K562 (cell line): ENCODE measurements at regions not wholly inside any gene's neighbourhood (a gene's known extent, or its start where the extent isn't known, plus 50 kb on each side); places are given as distances from the start of the nearest gene placed in this dataset.
A peak's percentile ranks its signal among the peaks of the same experiment; 100 is the strongest.

Experiments
- ATAC-seq: fragments of 200-7000 bp; cut with Tn5 transposase; 3 replicates; pipeline ENCODE4 v1.9.1; 2020; ENCODE audit warnings: moderate library complexity
- BruUV-seq: library from RNA; stranded (reverse); fragments of 400-500 nt; replicated peaks from 2 replicates; lab custom pipeline; 2021; lab: Mats Ljungman, UMichigan
- CTCF ChIA-PET: fragments of 300-600 bp; formaldehyde crosslinking; extraction: SDS; loops from one replicate; lab custom pipeline; 2021; ENCODE audit warnings: low intra/inter-chr PET ratio; lab: Yijun Ruan, JAX
- POLR2A ChIA-PET: fragments of 300-600, 350-650 bp; sonication (Branson Sonifier 250); formaldehyde crosslinking; extraction: SDS; loops from one replicate; lab custom pipeline; 2021; ENCODE audit warnings: antibody characterized with exemption, inconsistent platforms; lab: Yijun Ruan, JAX
- DNase-seq, 4 experiments: peaks; one replicate each; pipeline versions ENCODE4 v3.0.0 to v3.0.0-alpha.2; 2011 to 2018; ENCODE audit warnings: low spot score in 3 of 4, mixed read lengths in 3 of 4; ENCODE audit errors: extremely low read depth in 1 of 4
- FAIRE-seq: peaks from 2 replicates; lab custom pipeline; 2011; peaks lifted over from hg19 to GRCh38; lab: Jason Lieb, UNC
- H2AFZ ChIP-seq: 2 replicates; pipeline ENCODE4 v1.6.0; 2011; ENCODE audit warnings: low read depth, low read length, control low read depth, inconsistent platforms
- H3K27ac ChIP-seq: fragments of 200-600 bp; 3 replicates; pipeline ENCODE4 v1.8.0; 2011; ENCODE audit warnings: low read depth, mild to moderate bottlenecking, control low read depth, inconsistent platforms, low read length, moderate library complexity, mixed read lengths; ENCODE audit errors: extremely low read depth
- H3K27me3 ChIP-seq, 2 experiments: fragments of 300-600 bp in 1 of 2; 2 replicates in 1 of 2; 3 replicates in 1 of 2; pipeline versions ENCODE4 v1.6.0 to v1.8.0; 2011; ENCODE audit warnings: inconsistent platforms in 2 of 2, low read length in 2 of 2, mild to moderate bottlenecking in 1 of 2, mixed read lengths in 1 of 2, moderate library complexity in 1 of 2; ENCODE audit not compliant: control insufficient read depth in 2 of 2, insufficient read depth in 2 of 2
- H3K36me3 ChIP-seq: fragments of 300-600 bp; 3 replicates; pipeline ENCODE4 v1.8.0; 2011; ENCODE audit warnings: mild to moderate bottlenecking, low read length, inconsistent platforms; ENCODE audit not compliant: control insufficient read depth, insufficient read depth
- H3K4me1 ChIP-seq, 2 experiments: fragments of 200-600 bp in 1 of 2; replicated peaks in 1 of 2; 2 replicates in 1 of 2; 3 replicates in 1 of 2; pipeline versions ENCODE4 v1.5.1 to v1.8.0; 2011; ENCODE audit warnings: inconsistent platforms in 2 of 2, low read length in 2 of 2, mild to moderate bottlenecking in 1 of 2, mixed read lengths in 1 of 2, moderate library complexity in 1 of 2; ENCODE audit not compliant: control insufficient read depth in 2 of 2, insufficient read depth in 2 of 2
- H3K4me2 ChIP-seq: 2 replicates; pipeline ENCODE4 v1.6.1; 2011; ENCODE audit warnings: low read length, control low read depth, inconsistent platforms, mixed read lengths; ENCODE audit not compliant: insufficient read depth
- H3K4me3 ChIP-seq: fragments of 200-600 bp; sonication (generic), shearing (Covaris generic); 2 replicates; pipeline ENCODE4 v1.5.1; 2016; ENCODE audit warnings: control low read depth, inconsistent platforms
- H3K79me2 ChIP-seq: fragments of 200-600 bp; 3 replicates; pipeline ENCODE4 v1.8.0; 2011; ENCODE audit warnings: low read length, inconsistent platforms; ENCODE audit not compliant: control insufficient read depth, insufficient read depth
- H3K9ac ChIP-seq, 2 experiments: 2 replicates each; pipeline versions ENCODE4 v1.6.0 to v1.6.1; 2011; ENCODE audit warnings: low read depth in 2 of 2, low read length in 2 of 2, control low read depth in 1 of 2, inconsistent platforms in 1 of 2, mild to moderate bottlenecking in 1 of 2, mixed read lengths in 1 of 2; ENCODE audit not compliant: insufficient read depth in 1 of 2
- H3K9me1 ChIP-seq: one replicate; pipeline ENCODE4 v1.6.0; 2011; ENCODE audit warnings: inconsistent platforms, mild to moderate bottlenecking, low read length, moderate library complexity; ENCODE audit not compliant: control insufficient read depth, insufficient read depth
- H3K9me3 ChIP-seq: replicated peaks from 2 replicates; pipeline ENCODE4 v1.5.1; 2011; ENCODE audit warnings: low read depth, low read length, inconsistent platforms; ENCODE audit not compliant: control insufficient read depth, insufficient read depth
- H4K20me1 ChIP-seq: replicated peaks from 2 replicates; pipeline ENCODE4 v1.6.1; 2011; ENCODE audit warnings: low read length, inconsistent platforms, mixed read lengths; ENCODE audit not compliant: control insufficient read depth, insufficient read depth
- C11orf30 ChIP-seq: fragments of 450-650 bp; IDR thresholded peaks from 2 replicates; pipeline ENCODE4 v1.6.1; 2016; ENCODE audit warnings: low read depth, mild to moderate bottlenecking
- KLF16 ChIP-seq: IDR thresholded peaks from 2 replicates; pipeline ENCODE4 v1.6.1; 2016; ENCODE audit warnings: antibody characterized with exemption
- MAFF ChIP-seq: IDR thresholded peaks from 2 replicates; pipeline ENCODE4 v1.6.1; 2012; ENCODE audit warnings: low read length, improper control_type of control experiment
- MAFG ChIP-seq: fragments of 450-650 bp; conservative IDR thresholded peaks from 2 replicates; pipeline ENCODE4 v1.6.1; 2016; ENCODE audit warnings: missing genetic modification characterization, missing compliant biosample characterization
- ZNF316 ChIP-seq: fragments of 450-650 bp; IDR thresholded peaks from 2 replicates; pipeline ENCODE4 v1.6.1; 2016
- WGBS: fragments of 100-300 bp; shearing (Covaris generic); methylation state at CpG from one replicate; pipeline ENCODE4 v1.1.6; 2016; ENCODE audit warnings: low coverage, mixed read lengths; ENCODE audit not compliant: insufficient coverage; ENCODE audit errors: missing lambda C conversion rate; 5-methylcytosine and 5-hydroxymethylcytosine counted together
- in situ Hi-C: fragments of 300-500 bp; cut with MboI; formaldehyde crosslinking; loops from 4 replicates; pipeline ENCODE4 v1.15.0; 2018; ENCODE audit warnings: inconsistent platforms, mixed read lengths
- intact Hi-C: fragments of 100-400 bp; cut with micrococcal nuclease; formaldehyde crosslinking; loops from 2 replicates; pipeline ENCODE4 v1.14.2; 2022
- TF ChIP-seq, protein P1 (sequence below), 3 experiments: fragments of 200-800 bp in 1 of 3; sonication (Bioruptor generic) in 1 of 3; sonication (generic) in 1 of 3; formaldehyde crosslinking in 1 of 3; IDR thresholded peaks; 2 replicates each; pipeline versions ENCODE4 v1.6.1 to v1.8.0; 2016 to 2022; ENCODE audit warnings: mild to moderate bottlenecking in 2 of 3, missing compliant biosample characterization in 2 of 3, missing genetic modification characterization in 2 of 3, missing genetic modification reagents in 1 of 3
- TF ChIP-seq, protein P2 (sequence below): fragments of 450-650 bp; IDR thresholded peaks from 2 replicates; pipeline ENCODE4 v1.6.1; 2017; ENCODE audit warnings: mild to moderate bottlenecking, moderate library complexity

DNA sequence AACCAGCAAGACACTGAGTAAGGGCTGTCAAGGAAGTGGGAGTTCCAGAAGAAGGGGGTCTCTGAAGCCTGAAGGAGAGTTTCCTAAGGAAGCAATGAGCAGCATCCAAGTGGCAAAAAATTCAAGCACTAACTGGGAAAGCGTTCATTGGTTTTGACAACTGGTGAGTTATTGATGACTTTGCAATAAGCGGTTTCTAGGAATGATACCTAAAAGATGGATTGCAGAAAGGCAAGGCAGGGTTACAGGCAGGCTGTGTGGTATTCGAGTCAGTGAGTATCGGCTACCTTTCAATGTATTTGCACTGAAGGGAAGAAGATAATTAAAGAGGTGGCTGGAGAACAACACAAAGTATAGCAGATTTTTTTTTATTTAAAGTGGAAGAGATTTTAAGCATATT is 59.3 kb upstream of the NCAM1 start:
- POLR2A ChIA-PET, result no interaction called here
- intact Hi-C loops, result no loop called here
- no peak for FAIRE-seq
- no peak for DNase-seq
- H4K20me1 ChIP-seq, result no peaks in the 10 kb centered on the region; the same call in 1 of the 2 replicates
- no peak overlapping the region for H3K27ac ChIP-seq
- H3K27me3 ChIP-seq, result no peaks in the 10 kb centered on the region
- no peaks in the 10 kb centered on the region for H3K9me1 ChIP-seq
- ATAC-seq, result no peak
- TF ChIP-seq, protein P1, sequence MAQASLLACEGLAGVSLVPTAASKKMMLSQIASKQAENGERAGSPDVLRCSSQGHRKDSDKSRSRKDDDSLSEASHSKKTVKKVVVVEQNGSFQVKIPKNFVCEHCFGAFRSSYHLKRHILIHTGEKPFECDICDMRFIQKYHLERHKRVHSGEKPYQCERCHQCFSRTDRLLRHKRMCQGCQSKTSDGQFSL (CRISPR knock-in tag; IDR thresholded peaks at IDR 0.05), result no peak
- TF ChIP-seq, protein P1 (tag; IDR thresholded peaks at IDR 0.05), result no peak
- TF ChIP-seq ZNF316 (peak; percentile 63), C11orf30 (peak; percentile 36; the same call in 1 of the 2 replicates), KLF16 (no peak), MAFG (peak; percentile 27; the same call in 1 of the 2 replicates), MAFF (peak; percentile 32; the same call in 1 of the 2 replicates)
- TF ChIP-seq, protein P2, sequence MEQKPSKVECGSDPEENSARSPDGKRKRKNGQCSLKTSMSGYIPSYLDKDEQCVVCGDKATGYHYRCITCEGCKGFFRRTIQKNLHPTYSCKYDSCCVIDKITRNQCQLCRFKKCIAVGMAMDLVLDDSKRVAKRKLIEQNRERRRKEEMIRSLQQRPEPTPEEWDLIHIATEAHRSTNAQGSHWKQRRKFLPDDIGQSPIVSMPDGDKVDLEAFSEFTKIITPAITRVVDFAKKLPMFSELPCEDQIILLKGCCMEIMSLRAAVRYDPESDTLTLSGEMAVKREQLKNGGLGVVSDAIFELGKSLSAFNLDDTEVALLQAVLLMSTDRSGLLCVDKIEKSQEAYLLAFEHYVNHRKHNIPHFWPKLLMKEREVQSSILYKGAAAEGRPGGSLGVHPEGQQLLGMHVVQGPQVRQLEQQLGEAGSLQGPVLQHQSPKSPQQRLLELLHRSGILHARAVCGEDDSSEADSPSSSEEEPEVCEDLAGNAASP, result no peak
- no peaks in the 10 kb centered on the region for H3K79me2 ChIP-seq
- H3K9ac ChIP-seq, result no peak overlapping the region
- H3K4me2 ChIP-seq, result no peak overlapping the region
- H3K4me3 ChIP-seq, result no peak overlapping the region
- H3K9me3 ChIP-seq, result no peaks in the 10 kb centered on the region
- in situ Hi-C loops, result no loop called here
- no peaks in the 10 kb centered on the region for H3K4me1 ChIP-seq
- no TSS peak for BruUV-seq
- H2AFZ ChIP-seq, result no peak overlapping the region
- H3K36me3 ChIP-seq, result no peaks in the 10 kb centered on the region
- CTCF ChIA-PET, result no interaction called here
- WGBS, result 2% methylated on average over 4 of the region's 4 CpGs
